Activated CD4-positive, alpha-beta T cell treated with anti-CD3 and anti-CD28 coated beads, Interleukin-10, Interleukin-2, amounts not matched to agents 100 ng/mL and 50 ng/mL, durations not matched to agents 16 hours and 8 hours (primary cell): ENCODE measurements at regions not wholly inside any gene's neighbourhood (a gene's known extent, or its start where the extent isn't known, plus 50 kb on each side); places are given as distances from the start of the nearest gene placed in this dataset.

Experiments used
- DNase-seq: peaks from one replicate; pipeline ENCODE4 v3.0.0-alpha.2; 2020

- no peak for DNase-seq
Measured at GRCh38 chr15:36208868-36209582, 370.4 kb upstream of the CDIN1 start.

DNA sequence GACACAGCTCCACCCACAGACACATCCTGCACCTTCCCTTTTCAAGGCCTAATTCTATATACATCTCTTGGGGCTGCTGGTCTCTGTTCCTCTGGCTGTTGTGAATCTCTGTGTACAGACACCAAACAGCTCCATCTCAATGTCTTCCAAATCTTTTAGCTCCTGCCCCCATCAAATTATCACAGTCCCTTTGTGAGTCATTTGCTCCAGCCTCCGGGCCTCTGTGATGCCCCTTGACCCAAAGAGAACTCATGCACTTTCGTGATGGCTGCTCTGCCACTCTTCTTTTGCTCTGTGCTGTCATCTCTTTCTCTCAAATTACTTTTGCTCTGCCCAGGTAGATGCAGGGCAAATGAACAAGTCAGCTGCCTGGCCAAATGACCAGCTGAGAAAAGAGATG, 369.0 kb upstream of the CDIN1 start:
- no peak for DNase-seq

DNA sequence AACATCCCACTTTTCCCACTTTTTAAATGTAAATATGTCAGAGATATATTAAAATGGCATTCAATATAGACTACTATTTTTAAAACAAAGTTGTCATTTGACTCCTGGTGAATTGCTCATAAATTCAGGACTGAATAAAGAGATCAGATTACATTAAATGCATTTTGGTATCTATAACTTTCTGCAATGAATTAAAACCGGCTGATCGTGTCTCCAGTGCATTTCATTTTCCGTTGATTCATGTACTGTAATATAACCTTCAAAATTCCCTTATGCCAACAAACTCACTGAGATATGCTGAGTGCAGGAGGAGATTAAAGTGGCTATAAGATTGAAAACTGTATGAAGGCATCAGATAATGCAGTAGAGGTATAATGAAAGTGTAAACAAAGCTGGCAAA, 361.1 kb upstream of the CDIN1 start:
- no peak for DNase-seq

GRCh38 chr15:36218991-36219390, 360.4 kb upstream of the CDIN1 start:
- no peak for DNase-seq

- no peak for DNase-seq
Measured at GRCh38 chr15:36221992-36222391, 357.4 kb upstream of the CDIN1 start.

GRCh38 chr15:36230776-36231175, 348.6 kb upstream of the CDIN1 start:
- no peak for DNase-seq

DNA sequence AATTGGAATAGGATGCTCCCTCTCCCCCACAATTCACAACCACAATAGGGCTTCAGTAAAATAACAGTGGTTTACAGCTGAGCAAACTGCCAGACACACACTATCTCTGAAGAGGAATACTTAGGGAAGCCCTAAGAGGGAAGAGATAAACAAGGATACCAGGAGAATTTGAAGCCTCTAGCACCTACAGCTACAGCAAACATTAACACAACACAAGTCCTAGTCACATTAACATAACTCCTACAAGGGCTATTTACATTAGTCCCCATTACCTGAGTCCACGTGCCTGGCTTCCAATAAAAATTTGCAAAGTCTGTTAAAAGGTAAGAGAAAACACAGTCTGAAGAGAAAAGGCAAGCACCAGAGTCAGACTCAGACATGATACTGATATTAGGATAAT, 346.9 kb upstream of the CDIN1 start:
- DNase-seq: no peak

GRCh38 chr15:36234743-36235142, 344.7 kb upstream of the CDIN1 start:
- no peak for DNase-seq

GRCh38 chr15:36235173-36235572, 344.3 kb upstream of the CDIN1 start:
- no peak for DNase-seq

DNA sequence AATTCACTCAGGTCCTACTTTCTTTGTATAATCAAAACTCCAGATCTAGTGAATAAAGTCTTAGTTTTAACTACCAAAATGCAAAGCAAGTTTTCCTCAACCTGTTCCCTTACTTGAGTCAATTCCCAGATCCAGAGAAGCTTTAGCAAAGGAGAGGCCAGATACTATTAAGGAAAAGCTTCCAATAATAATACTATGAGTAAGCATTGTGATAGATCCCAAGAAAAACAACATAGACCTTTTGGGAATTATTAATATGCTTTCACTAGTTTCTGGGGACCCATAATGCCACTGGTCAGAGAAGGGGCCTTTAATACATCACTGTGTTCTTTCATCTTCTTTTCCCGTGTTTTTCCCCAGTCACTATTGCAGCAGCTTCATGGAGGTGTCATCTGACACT, 339.9 kb upstream of the CDIN1 start:
- no peak for DNase-seq

GRCh38 chr15:36251450-36251849, 328.0 kb upstream of the CDIN1 start:
- DNase-seq: no peak

- no peak for DNase-seq
Measured at GRCh38 chr15:36252146-36252711, 327.2 kb upstream of the CDIN1 start.

DNA sequence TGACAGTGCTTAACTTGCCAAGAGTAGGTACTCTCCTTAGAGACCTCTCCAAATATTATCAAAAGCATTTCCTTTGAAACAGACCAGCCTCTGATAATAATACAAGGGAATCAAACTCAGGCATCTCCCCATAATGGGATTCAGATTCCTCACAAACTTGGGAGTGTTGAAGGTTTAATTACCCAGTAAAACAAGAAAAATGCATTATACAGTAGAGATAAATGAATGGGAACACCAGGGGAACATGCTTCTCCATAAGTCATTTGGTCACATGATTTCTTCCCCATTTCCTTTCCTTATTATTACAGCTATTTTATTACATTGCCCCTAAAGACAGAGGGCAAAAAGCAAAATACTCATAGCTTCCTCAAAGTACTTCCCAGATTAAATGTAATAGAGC, 325.0 kb upstream of the CDIN1 start:
- DNase-seq: no peak

GRCh38 chr15:36256404-36256807, 323.0 kb upstream of the CDIN1 start:
- DNase-seq: no peak

GRCh38 chr15:36263666-36264065, 315.8 kb upstream of the CDIN1 start:
- no peak for DNase-seq

- DNase-seq: no peak
Measured at GRCh38 chr15:36265422-36265821, 314.0 kb upstream of the CDIN1 start.

DNA sequence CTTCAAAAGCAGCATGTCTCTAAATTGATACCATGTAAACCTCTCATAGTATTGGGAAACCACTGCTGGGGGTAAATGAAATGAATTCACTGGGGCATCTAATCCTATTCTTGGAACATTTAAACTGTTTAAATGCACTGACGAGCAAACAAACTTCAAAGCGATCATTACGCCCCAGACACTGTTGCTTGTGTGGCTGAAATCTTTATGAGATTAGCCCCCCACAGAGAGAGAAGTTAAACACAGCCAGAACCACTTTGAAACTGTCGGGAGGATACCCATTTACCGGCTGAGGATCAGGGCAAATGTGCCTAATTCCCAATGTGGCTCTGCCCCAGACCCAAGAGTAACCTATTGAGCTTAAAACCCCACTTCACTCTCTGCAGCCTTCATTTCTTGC, 308.4 kb upstream of the CDIN1 start:
- DNase-seq: no peak

DNA sequence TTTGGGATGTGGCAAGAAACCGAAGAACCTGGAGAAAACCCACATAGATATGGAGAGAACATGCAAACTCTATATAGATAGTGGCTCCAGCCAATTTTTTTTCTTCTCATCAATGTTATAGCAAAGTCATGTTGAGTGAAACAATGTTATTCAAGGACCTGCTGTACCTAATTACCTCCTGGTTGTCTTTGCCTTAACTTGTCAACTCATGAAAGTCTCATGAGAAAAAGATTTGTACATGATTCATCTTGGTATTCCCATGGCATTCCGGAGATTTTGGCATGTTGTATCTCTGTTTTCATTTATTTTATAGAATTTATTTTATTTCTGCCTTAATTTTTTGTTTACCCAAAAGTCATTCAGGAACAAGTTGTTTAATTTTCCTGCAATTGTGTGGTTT, 303.8 kb upstream of the CDIN1 start:
- DNase-seq: no peak

DNA sequence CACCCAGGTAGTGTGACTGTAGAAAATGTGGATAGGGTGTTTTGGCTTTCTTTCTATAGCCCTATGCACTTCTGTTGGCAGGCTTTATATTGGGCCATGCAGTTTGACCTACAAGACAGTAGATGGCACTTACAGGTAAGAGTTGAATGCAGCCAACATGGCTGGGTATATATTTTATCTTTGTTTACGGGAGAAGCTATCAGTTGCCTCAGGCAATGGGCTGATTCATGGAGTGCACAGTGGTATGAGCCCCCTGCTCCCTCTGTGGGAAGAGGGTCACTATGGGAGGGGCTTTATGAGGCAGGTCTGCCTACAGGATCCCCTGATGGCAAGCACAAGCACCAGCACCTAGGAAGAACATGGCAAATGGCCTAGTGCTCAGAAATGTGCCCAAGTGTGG, 301.2 kb upstream of the CDIN1 start:
- no peak for DNase-seq

DNA sequence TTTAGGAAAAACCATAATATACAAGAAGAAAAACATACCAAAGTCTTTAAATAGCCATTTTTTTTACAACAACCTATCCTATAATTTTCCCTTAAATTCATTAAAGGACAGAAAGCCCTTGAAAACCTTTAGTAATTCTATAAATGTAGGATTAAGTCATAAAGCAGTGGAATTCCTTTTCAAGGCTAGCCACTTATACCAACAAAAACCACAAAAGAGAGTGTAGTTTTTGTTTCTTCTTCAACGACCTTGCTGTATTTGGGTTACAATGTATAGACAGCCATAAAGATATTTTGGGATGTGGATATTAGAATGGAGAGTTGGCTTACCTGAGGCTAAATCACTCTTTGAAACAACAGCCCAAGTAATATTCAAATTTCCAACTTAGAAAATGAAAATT, 296.6 kb upstream of the CDIN1 start:
- DNase-seq: no peak

DNA sequence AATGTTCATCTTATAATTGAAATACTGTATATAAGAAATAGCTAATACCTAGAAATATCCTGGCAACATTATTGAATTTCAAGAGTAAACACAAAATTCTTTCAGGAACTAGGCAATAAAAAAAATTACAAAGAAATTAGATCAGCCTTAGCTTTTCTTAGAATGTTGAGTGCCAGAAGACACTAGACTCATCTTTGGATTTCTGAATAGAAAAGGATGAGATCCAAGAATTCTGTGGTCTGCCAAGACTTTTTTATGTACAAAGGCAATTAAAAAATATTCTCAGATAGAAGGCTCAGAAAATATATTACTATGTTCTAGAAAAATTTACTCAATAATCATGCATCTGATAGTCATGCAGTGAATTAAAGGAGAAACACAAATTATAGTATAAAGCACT, 294.5 kb upstream of the CDIN1 start:
- no peak for DNase-seq

DNA sequence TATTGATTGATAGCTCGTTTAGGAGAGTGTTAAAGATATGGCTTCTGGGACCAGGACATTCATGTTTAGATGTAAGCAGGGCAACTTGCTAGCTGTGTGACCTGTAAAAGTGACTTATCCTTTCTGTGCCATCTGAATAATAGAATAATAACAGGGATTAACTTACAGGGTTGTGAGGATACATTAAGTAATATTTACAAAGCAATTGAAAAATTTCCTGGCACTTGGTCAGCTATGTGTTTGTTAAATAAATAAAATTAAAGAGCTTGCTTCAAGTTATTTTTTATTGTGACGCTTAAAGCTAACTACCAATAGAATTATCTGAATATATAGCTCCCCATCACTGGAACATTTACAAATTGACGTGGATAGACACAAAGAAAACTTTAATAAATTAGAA, 287.9 kb upstream of the CDIN1 start:
- DNase-seq: no peak

DNA sequence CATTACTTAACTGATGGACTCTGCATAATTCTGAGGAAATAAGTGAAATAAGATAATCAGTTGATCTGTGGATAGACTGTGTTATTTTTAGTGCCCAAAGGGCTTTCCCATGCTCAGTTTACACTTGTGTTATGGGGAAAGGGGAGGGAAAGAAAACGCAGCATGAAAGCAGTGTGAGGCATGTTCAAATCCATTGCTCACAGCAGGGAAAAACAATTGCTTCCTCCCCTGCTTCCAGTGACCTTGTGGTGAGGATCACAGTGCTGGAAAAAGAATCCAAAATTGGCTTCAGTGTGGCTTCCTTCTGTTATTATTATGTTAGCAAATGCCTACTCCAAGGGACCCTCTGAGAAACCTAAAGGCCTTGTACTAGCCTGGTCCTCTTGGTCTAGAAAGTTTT, 285.1 kb upstream of the CDIN1 start:
- no peak for DNase-seq

DNA sequence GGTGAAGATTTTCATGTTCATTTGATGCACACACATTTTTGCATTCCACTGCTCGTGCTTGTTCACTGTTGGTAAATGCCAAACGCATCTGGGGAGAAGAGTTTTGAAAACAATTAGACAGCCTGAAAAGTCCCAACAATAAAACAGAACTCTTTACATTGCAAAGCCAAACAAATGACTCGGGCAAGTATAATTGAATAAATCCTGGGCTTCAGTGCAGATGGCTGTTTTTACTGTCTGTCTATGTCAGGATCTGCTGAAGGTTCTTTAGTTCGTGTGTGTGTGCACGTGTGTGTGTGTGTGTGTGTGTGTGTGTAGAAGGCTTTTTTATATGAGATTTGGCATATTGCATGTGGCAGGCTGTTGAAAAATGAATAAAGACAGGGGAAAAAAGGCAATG, 277.5 kb upstream of the CDIN1 start:
- DNase-seq: no peak

DNA sequence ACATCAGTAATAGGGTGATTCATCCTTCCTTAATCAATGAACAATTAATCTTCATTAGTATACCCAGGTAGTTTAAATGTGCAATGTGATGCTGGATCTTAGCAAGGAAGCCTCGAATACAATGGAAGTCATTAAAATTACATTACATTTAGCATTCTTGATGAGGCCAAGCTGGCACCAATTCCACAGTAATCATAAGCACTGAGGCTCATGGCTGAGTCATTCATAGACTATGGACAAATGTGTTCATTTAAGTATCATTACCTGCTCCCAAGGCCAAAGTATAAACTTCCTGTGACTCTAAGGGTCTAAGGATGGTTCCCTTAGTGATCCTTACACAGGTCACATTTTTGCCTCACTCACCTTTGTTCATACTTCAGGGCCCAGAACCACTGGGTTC, 266.4 kb upstream of the CDIN1 start:
- DNase-seq: no peak
